ENCODE measurements at regions not wholly inside any gene's neighbourhood (a gene's known extent, or its start where the extent isn't known, plus 50 kb on each side); places are given as distances from the start of the nearest gene placed in this dataset.

GRCh38 chr13:74084375-74084935 is 49.7 kb downstream of the KLF12 start:
- no peak for DNase-seq

- no peak for DNase-seq
These were observed 51.5 kb downstream of the KLF12 start for GRCh38 chr13:74082741-74083160.

- DNase-seq, result no peak
These were observed 53.4 kb downstream of the KLF12 start for GRCh38 chr13:74080762-74081161.

- no peak for DNase-seq
These were observed 56.4 kb downstream of the KLF12 start for GRCh38 chr13:74077792-74078191.

GRCh38 chr13:74077375-74077774 is 56.8 kb downstream of the KLF12 start:
- no peak for DNase-seq

- DNase-seq, result no peak
These were observed 59.5 kb downstream of the KLF12 start for GRCh38 chr13:74074723-74075122.

- DNase-seq, result no peak
These were observed 60.9 kb downstream of the KLF12 start for GRCh38 chr13:74073274-74073673.

- DNase-seq, result no peak
These were observed 63.7 kb downstream of the KLF12 start for GRCh38 chr13:74070513-74070912.

GRCh38 chr13:74070065-74070464 is 64.1 kb downstream of the KLF12 start:
- no peak for DNase-seq

GRCh38 chr13:74068471-74068870 is 65.7 kb downstream of the KLF12 start:
- DNase-seq, result no peak

- DNase-seq, result no peak
These were observed 66.4 kb downstream of the KLF12 start for GRCh38 chr13:74067818-74068217.

GRCh38 chr13:74066937-74067336 is 67.3 kb downstream of the KLF12 start:
- DNase-seq, result no peak

GRCh38 chr13:74064805-74065312 is 69.3 kb downstream of the KLF12 start:
- no peak for DNase-seq

GRCh38 chr13:74063533-74064100 is 70.6 kb downstream of the KLF12 start:
- DNase-seq, result no peak

GRCh38 chr13:74062933-74063332 is 71.3 kb downstream of the KLF12 start:
- DNase-seq, result no peak

GRCh38 chr13:74061926-74062595 is 72.1 kb downstream of the KLF12 start:
- no peak for DNase-seq

- no peak for DNase-seq
These were observed 77.2 kb downstream of the KLF12 start for GRCh38 chr13:74056801-74057542.

GRCh38 chr13:74052402-74052928 is 81.7 kb downstream of the KLF12 start:
- no peak for DNase-seq

- DNase-seq, result no peak
These were observed 85.4 kb downstream of the KLF12 start for GRCh38 chr13:74048756-74049155.

- peak; percentile 36 for DNase-seq
These were observed 86.1 kb downstream of the KLF12 start for GRCh38 chr13:74047931-74048600.

GRCh38 chr13:74046431-74046830 is 87.8 kb downstream of the KLF12 start:
- DNase-seq, result no peak

GRCh38 chr13:74045583-74045982 is 88.6 kb downstream of the KLF12 start:
- DNase-seq, result no peak
